ENCODE measurements at regions not wholly inside any gene's neighbourhood (a gene's known extent, or its start where the extent isn't known, plus 50 kb on each side); places are given as distances from the start of the nearest gene placed in this dataset.

DNA sequence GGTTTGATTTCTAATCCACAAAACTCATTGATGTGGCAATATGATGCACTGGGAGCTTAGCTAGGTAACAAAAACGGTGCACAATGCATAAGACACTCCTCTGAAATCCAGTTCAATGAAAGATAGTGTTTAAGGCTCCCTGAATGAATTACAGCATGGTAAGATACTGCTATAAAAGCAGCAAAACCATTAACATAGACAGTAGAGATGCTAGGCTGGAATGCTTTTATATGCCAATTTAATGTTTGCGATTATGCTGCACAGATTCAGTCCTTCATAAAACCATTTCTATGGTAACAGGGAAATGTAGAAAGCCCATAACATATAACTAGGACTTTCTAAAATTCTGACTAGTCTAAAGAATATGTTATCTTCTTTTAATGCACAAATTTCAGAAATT, 180.8 kb upstream of the NUDT12 start:
- H3K14ac ChIP-seq (ENCODE audit: insufficient read depth, low read length): no peak overlapping the region
- H3K23ac ChIP-seq (ENCODE audit: insufficient read length, low read depth, low read length): no peak overlapping the region
- H4K20me1 ChIP-seq (ENCODE audit: control insufficient read depth, insufficient read depth, insufficient read length): no peaks in the 10 kb centered on the region
- no peaks in the 10 kb centered on the region for H3K27me3 ChIP-seq (ENCODE audit: insufficient read depth, low read length)
- H3K27ac ChIP-seq (ENCODE audit: insufficient read length, low read depth, low read length): no peak overlapping the region
- Mint-ChIP-seq H3K36me3 (ENCODE audit: insufficient read depth in 1 of 3, low read depth in 3 of 3) (no peaks in the 10 kb centered on the region), H3K4me1 (no peaks in the 10 kb centered on the region), H3K9me3 (no peaks in the 10 kb centered on the region), H3K27ac (no peak overlapping the region), H3K27me3 (ENCODE audit: low read depth) (no peaks in the 10 kb centered on the region), H3K4me3 (no peak overlapping the region)
- no peak overlapping the region for H2BK15ac ChIP-seq (ENCODE audit: low read depth, low read length)
- no peak overlapping the region for H3T11ph ChIP-seq (ENCODE audit: low read length)
- no peaks in the 10 kb centered on the region for H3K23me2 ChIP-seq (ENCODE audit: insufficient read length, low read depth, low read length, poor library complexity, severe bottlenecking)
- no peak overlapping the region for H2BK20ac ChIP-seq (ENCODE audit: low read depth, low read length, poor library complexity, severe bottlenecking)
- no peaks in the 10 kb centered on the region for H3K4me1 ChIP-seq (ENCODE audit: insufficient read depth, low read length)
- WGBS (ENCODE audit: extremely low coverage, insufficient read length, low lambda C conversion rate): no CpG with 5 or more reads among the region's 2 CpGs
- no peak overlapping the region for H3K9ac ChIP-seq (ENCODE audit: extremely low read depth, insufficient read length, low read length)
- H2BK5ac ChIP-seq (ENCODE audit: insufficient read length, low read length): no peak overlapping the region
- H2AFZ ChIP-seq (ENCODE audit: low read length): no peak overlapping the region
- no peak overlapping the region for H3K56ac ChIP-seq (ENCODE audit: insufficient read length, low read depth, low read length)
- H3K9me3 ChIP-seq (ENCODE audit: control insufficient read depth, low read depth, low read length): no peaks in the 10 kb centered on the region
- no peak for DNase-seq
- H3K4me2 ChIP-seq (ENCODE audit: insufficient read depth, insufficient read length, low read length): no peak overlapping the region
- H3K79me2 ChIP-seq (ENCODE audit: insufficient read depth, low read length): no peaks in the 10 kb centered on the region
- H3K18ac ChIP-seq (ENCODE audit: insufficient read length, low read depth, low read length): no peak overlapping the region
- H4K5ac ChIP-seq (ENCODE audit: insufficient read length, low read depth, low read length): no peak overlapping the region
- H2BK120ac ChIP-seq (ENCODE audit: low read depth, low read length, poor library complexity, severe bottlenecking): no peak overlapping the region
- H2BK12ac ChIP-seq (ENCODE audit: insufficient read length, low read depth, low read length): no peak overlapping the region
- no peak overlapping the region for H4K91ac ChIP-seq (ENCODE audit: insufficient read length, low read depth, low read length)
- no peak overlapping the region for H2AK5ac ChIP-seq (ENCODE audit: insufficient read length, low read length)
- H3K79me1 ChIP-seq (ENCODE audit: insufficient read depth, low read depth, low read length, poor library complexity, severe bottlenecking): no peaks in the 10 kb centered on the region
- TF ChIP-seq, protein P1, sequence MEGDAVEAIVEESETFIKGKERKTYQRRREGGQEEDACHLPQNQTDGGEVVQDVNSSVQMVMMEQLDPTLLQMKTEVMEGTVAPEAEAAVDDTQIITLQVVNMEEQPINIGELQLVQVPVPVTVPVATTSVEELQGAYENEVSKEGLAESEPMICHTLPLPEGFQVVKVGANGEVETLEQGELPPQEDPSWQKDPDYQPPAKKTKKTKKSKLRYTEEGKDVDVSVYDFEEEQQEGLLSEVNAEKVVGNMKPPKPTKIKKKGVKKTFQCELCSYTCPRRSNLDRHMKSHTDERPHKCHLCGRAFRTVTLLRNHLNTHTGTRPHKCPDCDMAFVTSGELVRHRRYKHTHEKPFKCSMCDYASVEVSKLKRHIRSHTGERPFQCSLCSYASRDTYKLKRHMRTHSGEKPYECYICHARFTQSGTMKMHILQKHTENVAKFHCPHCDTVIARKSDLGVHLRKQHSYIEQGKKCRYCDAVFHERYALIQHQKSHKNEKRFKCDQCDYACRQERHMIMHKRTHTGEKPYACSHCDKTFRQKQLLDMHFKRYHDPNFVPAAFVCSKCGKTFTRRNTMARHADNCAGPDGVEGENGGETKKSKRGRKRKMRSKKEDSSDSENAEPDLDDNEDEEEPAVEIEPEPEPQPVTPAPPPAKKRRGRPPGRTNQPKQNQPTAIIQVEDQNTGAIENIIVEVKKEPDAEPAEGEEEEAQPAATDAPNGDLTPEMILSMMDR (conservative IDR thresholded peaks at IDR 0.05): no peak
- H3K4ac ChIP-seq (ENCODE audit: low read depth, low read length): no peak overlapping the region
- no peak overlapping the region for H4K8ac ChIP-seq (replicated peaks; ENCODE audit: insufficient read length, low read depth, low read length)
